AG20443 (cell line): ENCODE measurements at regions not wholly inside any gene's neighbourhood (a gene's known extent, or its start where the extent isn't known, plus 50 kb on each side); places are given as distances from the start of the nearest gene placed in this dataset.

Experiments used
- DNase-seq: peaks from one replicate; pipeline ENCODE4 v3.0.0; 2012; ENCODE audit warnings: low spot score, mixed read lengths

- no peak for DNase-seq
Measured at GRCh38 chr12:4106621-4107020, 166.9 kb upstream of the CCND2 start.

- DNase-seq: no peak
Measured at GRCh38 chr12:4104722-4105244, 168.8 kb upstream of the CCND2 start.

DNA sequence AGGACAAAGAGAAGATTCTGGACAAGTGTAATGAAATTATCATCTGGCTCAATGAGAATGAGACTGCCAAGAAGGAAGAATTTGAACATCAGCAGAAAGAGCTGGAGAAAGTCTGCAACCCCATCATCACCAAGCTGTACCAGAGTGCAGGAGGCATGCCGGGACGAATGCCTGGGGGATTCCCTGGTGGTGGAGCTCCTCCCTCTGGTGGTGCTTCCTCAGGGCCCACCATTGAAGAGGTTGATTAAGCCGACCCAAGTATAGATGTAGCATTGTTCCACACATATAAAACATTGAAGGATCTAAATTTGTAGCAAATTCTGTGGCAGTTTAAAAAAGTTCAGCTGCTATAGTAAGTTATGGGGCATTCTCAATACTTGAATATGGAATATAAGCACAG is 174.3 kb upstream of the CCND2 start:
- DNase-seq: no peak

- no peak for DNase-seq
Measured at GRCh38 chr12:4091016-4091743, 182.4 kb upstream of the CCND2 start.

GRCh38 chr12:4089956-4090355 is 183.6 kb upstream of the CCND2 start:
- DNase-seq: no peak

DNA sequence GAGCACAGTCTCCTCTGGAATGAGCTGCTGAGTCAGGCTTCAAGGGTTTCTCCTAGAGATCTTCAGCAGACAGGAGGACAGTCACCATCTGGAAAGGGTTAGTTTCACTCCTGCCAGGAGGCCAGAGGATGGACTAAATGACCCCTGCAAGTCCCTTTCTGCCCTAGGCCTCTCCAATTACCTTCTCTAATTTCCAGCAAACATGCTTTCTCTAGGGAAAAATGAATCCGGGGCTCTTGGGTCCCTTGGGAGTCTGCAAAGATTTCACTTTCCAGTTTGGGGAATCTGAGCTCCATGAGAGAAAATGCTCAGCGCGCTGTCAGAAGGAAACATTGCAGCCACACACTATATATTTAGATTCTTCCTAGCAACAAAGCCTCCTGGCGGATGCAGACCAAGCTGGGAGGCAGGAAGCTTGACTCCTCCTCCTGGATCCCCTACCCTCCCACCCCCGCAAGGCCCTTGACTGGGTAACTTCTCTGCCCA is 184.4 kb upstream of the CCND2 start:
- DNase-seq: no peak

DNA sequence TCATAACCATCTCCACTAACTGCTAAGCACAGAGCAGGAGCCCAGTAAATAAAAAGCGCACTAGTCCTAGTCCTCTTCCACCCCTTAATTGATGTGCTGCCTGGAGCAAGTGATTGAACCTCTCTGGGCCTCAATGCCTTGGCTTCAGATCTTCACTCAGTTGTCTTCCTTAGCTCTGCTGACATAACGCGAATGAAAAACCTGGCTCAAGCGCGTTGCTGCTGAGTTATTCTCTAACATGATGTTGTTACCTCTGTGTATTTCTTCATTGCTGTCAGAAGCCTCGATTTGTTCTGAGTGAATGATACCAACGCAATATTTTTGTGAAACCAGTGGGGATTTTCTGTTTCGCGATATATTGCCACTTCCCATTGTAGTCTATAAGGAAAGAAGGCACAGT is 185.1 kb upstream of the CCND2 start:
- no peak for DNase-seq

- no peak for DNase-seq
Measured at GRCh38 chr12:4086481-4086880, 187.1 kb upstream of the CCND2 start.

- no peak for DNase-seq
Measured at GRCh38 chr12:4084573-4084972, 189.0 kb upstream of the CCND2 start.

- no peak for DNase-seq
Measured at GRCh38 chr12:4082809-4083403, 190.7 kb upstream of the CCND2 start.

DNA sequence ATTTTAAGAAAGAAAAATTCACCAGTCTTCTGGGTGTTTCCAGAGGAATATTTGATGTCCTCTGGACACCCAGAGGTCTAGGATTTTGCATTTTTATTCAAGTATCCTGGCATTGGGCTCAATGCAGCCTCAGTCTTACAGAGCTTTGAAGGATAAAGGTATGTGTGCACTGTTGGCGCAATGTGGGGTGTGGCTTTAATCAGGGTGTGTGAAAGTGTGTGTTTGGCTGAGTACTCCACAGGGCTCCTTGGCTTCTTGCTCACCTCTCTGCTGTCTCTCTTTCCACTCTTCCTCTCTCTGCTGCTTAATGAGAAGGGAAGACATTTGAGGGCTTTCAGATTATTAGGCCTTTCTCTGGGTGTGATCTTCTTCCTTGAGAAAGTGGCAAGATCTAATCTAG is 193.3 kb upstream of the CCND2 start:
- DNase-seq: no peak

DNA sequence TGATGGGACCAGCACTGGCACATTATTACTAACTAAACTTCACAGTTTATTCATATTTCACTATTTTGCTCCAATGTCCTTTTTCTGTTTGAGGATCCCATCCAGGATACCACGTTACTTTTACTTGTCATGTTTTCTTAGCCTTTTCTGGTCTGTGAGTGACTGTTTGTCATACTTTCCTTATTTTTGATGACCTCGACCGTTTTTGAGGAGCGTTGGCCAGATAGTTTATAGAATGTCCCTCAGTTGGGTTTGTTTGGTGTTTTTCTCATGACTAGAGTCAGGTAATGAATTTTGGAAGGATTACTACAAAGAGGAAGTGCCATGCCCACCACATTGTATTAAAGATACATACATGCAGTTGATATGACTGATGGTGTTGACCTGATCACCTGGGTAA is 199.4 kb upstream of the CCND2 start:
- DNase-seq: no peak

- no peak for DNase-seq
Measured at GRCh38 chr12:4069670-4070010, 196.4 kb upstream of the PARP11 start.

DNA sequence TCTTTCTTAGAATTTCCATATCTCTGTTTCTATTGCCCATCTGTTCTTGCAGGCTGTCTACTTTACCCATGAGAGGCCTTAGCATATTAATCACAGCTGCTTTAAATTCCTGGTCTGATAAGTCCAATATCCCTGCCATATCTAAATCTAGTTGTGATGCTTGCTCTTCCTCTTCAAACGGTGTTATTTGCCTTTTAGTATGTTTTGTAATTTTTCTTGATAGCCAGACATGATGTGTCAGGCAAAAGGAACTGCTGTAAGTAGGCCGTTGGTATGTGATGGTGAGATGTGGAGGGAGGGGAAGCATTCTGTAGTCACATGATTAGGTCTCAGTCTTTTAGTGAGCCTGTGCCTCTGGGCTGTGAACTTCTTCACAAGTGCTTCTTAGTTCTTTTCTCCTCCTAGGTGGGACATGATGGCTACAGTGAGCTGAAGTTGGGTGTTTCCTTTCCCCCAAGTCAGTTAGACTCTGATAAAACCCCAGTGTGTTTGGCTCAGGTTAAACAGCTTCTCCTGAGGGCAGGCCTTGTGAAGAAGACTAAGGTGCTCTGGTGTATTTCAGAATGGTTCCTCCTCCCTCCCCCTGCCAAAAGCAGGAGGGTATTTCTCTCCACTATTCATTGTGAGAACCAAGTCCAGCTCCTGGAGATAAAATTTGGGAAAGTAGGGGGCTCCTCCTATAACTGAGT is 195.9 kb upstream of the PARP11 start:
- no peak for DNase-seq

DNA sequence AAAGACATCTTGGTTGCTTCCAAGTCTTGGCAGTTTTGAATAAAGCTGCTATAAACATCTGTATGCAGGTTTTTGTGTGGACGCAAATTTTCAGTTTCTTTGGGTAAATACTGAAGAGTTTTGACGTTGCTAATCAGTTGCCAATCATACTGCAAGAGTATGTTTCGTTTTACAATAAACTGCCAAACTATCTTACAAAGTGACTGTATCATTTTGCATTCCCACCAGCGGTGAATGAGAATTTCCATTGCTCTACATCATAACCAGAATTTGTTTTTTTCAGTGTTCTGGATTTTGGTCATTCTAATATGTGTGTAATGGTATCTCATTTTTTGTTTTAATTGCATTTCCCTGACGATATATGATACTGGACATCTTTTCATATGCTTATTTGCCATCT is 190.8 kb upstream of the PARP11 start:
- no peak for DNase-seq

GRCh38 chr12:4059898-4060568 is 186.8 kb upstream of the PARP11 start:
- no peak for DNase-seq

DNA sequence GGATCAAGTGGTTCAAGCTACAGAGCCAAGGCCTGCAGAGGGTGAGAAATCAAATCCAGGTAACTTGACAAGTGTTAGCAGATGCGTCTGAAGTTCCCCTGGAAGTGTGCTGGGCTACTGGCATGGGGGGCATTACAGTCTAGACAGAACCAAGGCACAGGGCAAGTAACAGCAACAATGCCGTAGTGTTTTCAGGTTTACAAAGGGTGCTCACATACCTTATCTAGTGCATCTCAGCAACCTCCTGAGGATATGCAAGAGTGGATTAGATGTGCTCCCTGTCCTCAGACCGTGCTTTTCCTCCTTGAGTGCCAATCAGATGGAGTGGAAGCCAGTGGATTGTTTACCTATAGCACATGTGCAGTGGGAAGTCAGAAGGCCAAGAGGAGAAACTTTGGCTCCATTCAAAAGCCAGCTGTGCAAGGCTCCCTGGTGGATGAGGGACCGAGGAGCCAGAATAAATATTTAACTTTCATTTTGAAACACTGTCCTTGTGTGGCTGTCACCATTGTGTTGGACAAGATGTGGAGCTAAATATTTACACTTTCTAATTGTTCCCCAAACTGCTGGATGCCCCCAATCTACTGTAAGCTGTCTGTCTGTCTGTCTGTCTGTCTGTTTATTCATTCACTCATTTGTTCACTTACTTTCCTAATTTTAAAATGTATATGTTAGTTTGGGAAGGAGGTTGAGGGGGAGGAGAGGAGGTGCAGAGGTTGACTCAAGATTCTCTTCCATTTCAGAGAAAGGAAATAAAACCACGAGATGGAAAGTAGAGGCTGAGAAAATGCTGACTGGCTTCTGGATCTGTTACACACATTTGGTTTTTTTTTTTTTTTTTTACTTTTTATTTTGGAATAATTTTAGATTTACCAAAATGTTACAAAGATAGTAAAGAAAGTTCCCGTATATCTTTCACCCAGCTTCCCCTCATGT is 184.0 kb upstream of the PARP11 start:
- no peak for DNase-seq

DNA sequence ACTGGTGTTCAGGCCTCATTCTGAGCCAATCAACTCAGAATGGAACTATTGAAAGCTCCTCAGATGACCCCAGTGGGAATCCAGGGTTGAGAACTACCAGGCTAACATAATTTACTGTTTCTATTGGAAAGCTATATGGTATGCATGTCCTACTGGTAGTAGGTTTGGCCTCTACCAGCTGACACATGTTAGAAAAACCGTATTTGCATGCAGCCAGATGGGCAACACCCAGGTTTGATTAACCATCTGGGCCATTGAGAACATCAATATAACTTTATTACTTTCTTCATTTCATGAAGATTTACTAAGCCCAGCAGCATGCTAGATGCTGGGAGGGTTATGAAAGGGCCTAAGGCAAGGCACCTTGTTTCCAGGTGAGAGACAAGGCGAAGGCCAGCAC is 181.4 kb upstream of the PARP11 start:
- DNase-seq: no peak

DNA sequence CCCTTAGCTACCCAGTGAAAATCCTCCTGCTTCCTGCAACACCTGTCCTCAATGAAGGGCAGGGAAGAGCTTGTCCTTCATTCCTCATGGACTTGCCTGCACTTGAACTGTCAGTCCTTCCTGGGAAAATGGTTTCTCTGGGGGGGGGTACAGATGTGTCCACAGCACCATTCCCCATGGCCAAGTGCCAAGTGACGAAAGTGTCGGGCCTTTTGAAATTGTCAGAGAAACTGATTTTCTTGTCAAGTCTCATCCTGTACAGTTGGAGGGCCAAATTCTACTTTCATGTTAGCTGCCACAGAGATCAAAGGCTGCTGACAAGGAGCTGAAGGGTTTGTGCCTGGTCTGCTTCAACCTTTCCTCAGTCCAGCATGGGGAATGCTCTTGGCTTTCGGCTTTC is 179.5 kb upstream of the PARP11 start:
- no peak for DNase-seq

- DNase-seq: no peak
Measured at GRCh38 chr12:4051596-4051995, 178.4 kb upstream of the PARP11 start.

- DNase-seq: no peak
Measured at GRCh38 chr12:4050340-4050739, 177.1 kb upstream of the PARP11 start.
